Activated CD8-positive, alpha-beta memory T cell treated with anti-CD3 and anti-CD28 coated beads for 36 hours (primary cell): ENCODE measurements at regions not wholly inside any gene's neighbourhood (a gene's known extent, or its start where the extent isn't known, plus 50 kb on each side); places are given as distances from the start of the nearest gene placed in this dataset.

Experiments
- CTCF ChIA-PET: fragments of 350-600 bp; sonication (Branson Sonifier 250); formaldehyde crosslinking; loops from one replicate; lab custom pipeline; 2021; ENCODE audit warnings: antibody characterized with exemption; lab: Charles Lee
- POLR2A ChIA-PET: fragments of 350-600 bp; sonication (Branson Sonifier 250); formaldehyde crosslinking; loops from one replicate; lab custom pipeline; 2021; ENCODE audit warnings: antibody characterized with exemption; lab: Charles Lee

GRCh38 chr16:73326770-73327470 is 279.0 kb upstream of the ZFHX3 start:
- ChIA-PET CTCF (no interaction called here), POLR2A (no interaction called here)

DNA sequence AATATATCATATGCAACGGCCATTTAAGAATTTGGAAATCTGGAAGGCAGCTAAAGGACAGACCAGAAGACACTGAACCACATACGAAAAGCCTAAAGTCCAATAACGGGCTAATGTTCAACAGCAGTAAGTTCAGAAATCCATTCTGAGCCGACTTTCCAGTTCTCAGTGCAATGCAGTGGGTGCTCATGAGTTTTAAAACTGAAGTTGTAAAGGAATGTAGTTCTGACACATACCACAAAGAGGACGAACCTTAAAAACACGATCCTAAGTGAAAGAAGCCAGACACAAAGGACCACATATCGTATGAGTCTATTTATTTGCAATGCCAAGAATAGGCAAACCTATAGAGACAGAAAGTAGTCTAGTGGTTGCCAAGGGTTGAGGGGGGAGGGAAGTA is 278.3 kb upstream of the ZFHX3 start:
- POLR2A ChIA-PET, result no interaction called here
- CTCF ChIA-PET, result no interaction called here

- POLR2A ChIA-PET, result no interaction called here
- CTCF ChIA-PET, result no interaction called here
Observed at GRCh38 chr16:73323880-73324279, 276.0 kb upstream of the ZFHX3 start.

DNA sequence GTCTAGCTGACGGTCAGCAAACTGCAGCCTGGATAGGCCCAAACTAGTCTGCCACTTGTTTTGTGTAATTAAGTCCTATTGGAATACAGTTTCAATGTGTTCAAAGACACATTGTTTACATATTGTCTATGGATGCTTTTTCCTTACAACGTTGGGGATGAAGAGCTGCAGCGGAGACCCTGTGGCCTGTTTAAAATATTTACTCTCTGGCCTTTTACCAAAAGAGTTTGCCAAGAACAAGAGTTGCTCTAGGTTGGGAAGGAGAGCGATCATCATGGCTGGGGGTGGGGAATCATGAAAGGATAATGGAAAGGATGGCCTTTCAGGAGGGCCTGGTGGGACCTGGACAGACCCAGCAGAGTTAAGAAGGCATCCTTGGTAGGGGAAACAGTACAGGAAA is 274.9 kb upstream of the ZFHX3 start:
- CTCF ChIA-PET, result no interaction called here
- POLR2A ChIA-PET, result no interaction called here

DNA sequence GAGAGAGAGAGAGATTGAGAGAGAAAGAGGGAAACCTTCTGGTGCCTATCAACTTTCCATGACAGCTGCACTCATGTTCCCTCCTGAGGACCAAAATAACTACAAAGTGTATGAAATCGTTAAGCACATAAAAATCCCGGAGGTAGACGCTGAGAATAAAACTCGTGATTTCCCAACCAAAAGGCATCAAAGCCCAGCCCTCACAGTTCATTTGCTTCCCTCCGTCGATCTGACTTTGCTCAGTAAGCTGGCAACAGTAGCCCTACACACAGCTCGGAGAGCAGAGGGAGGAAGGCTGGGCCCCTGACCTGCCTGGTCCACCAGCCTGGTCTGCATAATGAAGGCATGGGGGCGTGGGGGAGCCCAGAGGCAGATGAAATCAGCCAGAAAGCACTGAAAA is 273.9 kb upstream of the ZFHX3 start:
- ChIA-PET CTCF (no interaction called here), POLR2A (no interaction called here)

DNA sequence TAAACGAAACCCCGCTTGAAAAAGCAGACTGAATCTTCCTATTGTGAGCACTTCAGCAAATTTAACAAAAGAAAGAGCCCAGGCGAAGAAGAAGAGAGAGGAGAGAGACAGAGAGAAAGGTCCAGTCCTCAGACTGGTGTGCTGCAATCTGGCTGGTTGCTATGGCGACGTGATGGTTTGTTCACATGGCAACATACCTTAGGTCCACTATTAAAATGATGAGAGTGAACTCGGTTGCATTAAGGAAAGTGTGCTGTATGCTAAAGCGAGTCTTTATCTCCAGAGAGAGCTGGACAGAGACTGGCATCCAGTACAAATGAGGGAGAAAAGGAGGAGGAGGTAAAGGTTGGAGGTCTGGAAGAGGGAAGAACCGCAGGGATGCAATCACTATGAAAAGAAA is 271.8 kb upstream of the ZFHX3 start:
- POLR2A ChIA-PET, result no interaction called here
- CTCF ChIA-PET, result no interaction called here

GRCh38 chr16:73319261-73319660 is 271.3 kb upstream of the ZFHX3 start:
- ChIA-PET CTCF (no interaction called here), POLR2A (no interaction called here)

DNA sequence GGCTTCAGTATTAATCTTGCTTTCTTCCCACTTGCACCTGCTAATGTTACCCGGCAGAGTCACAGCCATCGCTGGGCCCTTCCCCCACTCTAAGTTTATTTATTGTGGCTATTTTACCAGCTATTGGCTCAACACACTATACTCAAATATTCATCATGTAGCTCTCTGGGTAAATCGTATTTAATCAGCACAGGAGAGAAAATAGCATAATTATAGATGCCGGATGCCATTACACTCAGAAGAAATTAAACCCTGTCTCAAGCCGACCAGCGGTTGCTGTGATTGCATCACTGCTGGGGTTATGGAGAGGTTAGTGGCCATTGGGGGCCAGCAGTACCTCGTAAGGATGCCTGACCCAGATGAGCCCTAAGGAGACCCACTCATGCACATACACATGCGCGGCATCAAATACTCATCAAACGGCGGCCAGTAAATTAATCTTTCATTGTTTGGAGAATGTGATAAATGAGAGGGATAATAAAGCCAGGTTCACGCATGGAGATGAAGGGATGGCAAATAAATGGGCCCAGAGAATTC is 269.5 kb upstream of the ZFHX3 start:
- ChIA-PET POLR2A (no interaction called here), CTCF (interaction anchor here (0.5 kb wide), 1 partner anchor 50 kb away, joined by 4 read pairs; no protein-coding TSS in a partner anchor)

DNA sequence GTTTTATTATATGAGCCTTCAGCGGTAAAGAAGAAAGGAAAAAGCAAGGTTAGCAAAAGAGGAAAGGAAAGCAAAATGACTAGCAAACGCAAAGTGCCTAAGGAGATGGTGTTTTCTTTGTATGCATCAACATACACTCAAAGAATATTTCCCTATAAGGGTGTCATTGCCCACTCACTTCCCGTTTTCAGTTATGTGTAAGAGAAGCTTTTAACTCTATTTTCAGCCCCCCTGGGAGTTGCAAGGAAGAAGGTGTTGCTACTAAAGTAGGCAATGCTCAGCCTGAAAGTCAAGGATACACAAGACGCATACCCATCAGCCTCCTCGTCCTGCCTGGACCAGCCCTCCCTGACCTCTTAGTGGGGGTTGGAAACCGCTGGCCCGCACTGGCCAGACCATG is 267.7 kb upstream of the ZFHX3 start:
- ChIA-PET POLR2A (no interaction called here), CTCF (no interaction called here)

DNA sequence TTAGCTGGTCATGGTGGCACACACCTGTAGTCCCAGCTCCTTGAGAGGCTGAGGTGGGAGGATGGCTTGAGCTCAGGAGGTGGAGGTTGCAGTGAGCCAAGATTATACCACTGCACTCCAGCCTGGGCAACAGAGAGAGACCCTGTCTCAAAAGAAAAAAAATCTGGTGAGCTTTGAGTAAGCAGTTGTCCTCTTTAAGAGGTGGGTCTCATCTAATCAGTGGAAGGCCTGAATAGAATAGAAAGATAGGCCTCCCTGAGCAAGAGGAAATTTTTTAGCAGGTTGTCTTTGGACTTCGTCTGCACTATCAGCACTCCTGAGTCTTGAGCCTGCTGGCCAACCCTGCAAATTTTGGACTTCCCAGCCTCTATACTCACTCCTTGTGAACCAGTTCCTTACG is 266.0 kb upstream of the ZFHX3 start:
- POLR2A ChIA-PET, result no interaction called here

GRCh38 chr16:73311857-73312723 is 264.2 kb upstream of the ZFHX3 start:
- ChIA-PET CTCF (no interaction called here), POLR2A (no interaction called here)

More for the DNA sequence above, 266.0 kb upstream of the ZFHX3 start:
- CTCF ChIA-PET, result interaction anchor here (0.5 kb wide), 1 partner anchor 185 kb away, joined by 4 read pairs; no protein-coding TSS in a partner anchor

DNA sequence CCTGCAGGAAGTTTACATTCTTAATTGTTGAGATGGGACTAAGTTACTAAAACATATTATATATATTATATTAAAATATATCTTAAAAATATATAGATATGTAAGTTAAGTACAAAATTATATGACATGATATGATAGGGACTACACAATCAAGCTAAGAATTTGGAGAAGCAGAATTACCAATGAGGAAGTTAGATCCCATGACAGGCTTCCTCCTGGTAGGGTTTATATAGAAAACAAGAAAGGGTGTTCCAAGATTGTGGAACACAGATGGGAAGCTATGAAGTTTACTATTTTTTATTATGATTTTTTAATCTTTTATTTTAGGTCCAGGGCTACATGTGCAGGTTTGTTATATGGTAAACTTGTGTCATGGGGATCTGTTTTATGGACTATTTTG is 260.8 kb upstream of the ZFHX3 start:
- CTCF ChIA-PET, result no interaction called here
- POLR2A ChIA-PET, result no interaction called here

DNA sequence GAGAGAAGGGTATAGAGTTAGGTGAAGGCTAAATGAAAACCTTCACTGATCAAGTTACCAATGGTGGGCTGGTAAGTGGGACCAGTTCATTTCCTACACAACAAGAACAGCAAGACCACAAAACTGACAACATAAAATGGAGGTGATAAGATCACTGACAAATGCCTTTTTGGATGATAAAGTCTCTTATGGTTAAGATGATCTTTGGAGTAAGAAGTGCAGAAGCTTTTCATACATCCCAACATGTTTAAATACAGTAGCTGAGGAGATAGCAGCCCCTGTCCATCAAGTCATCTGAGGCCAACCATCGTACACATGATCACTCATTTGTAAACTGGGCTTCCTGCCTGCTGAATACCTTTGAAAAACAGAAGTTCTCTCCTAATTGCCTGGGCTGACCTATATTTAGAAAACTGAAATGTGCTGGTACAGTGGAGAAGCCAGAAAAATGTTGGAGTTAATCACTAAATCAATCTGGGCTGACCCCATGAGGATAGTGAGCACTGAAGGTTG is 259.0 kb upstream of the ZFHX3 start:
- CTCF ChIA-PET, result no interaction called here
- POLR2A ChIA-PET, result no interaction called here

DNA sequence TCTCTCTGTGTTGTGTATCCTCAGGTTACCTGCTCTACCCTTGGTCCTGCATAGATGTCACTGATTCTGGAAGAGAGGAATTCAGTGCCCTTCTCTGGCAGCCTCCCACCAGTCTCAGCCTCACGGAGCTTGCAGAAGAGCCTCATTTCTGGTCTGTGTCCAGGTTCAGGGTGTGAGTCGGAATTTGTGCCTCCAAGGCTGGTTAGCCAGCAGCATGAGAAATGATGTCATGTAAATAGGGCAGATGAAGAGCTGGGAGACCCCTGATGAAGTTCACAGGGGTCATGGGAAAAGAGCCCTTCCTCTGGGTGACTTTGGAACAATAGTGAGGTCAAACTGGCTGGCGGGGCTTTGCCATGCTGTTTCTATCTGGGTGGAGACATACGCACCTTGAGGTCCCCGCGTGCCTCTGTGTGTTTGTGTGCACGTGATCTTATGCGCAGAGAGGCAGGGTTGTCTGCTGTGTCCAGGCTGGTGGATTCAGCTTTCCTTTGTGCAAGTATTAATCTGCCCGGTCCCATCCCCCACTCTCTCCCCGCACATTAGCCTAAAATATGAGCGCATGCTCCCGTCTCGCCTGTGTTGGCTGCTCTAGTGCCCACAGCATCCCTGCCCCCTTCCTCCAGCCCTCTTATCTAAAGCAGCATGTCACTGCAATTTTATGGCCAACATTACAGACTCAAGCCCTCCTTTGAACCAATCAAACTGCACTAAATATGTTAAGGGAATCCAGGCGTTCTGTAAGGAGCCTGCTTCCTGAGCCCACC is 256.3 kb upstream of the ZFHX3 start:
- POLR2A ChIA-PET, result no interaction called here
- CTCF ChIA-PET, result no interaction called here

GRCh38 chr16:73302942-73303341 is 255.0 kb upstream of the ZFHX3 start:
- POLR2A ChIA-PET, result no interaction called here
- CTCF ChIA-PET, result no interaction called here

DNA sequence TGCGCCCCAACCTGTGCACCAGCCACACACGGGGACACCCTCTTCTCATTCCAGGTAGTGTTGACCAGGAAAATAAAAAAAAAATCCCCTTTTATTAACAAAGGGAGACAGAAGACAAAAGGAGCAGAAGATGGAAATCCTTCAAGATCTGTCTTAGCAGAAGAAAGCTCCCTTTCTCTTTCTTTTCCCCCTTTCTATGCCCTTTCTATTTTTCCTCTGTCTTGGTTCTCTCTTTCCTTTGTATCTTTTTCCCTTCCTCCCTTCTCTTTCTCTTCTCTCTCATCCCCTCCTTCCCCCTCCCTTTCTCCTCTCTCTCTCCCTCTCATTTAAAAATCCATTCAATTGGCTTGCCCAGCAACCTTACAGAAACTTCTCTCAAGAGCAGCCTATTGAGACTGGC is 254.1 kb upstream of the ZFHX3 start:
- POLR2A ChIA-PET, result no interaction called here
- CTCF ChIA-PET, result no interaction called here

- CTCF ChIA-PET, result no interaction called here
- POLR2A ChIA-PET, result no interaction called here
Observed at GRCh38 chr16:73299346-73299745, 251.4 kb upstream of the ZFHX3 start.

DNA sequence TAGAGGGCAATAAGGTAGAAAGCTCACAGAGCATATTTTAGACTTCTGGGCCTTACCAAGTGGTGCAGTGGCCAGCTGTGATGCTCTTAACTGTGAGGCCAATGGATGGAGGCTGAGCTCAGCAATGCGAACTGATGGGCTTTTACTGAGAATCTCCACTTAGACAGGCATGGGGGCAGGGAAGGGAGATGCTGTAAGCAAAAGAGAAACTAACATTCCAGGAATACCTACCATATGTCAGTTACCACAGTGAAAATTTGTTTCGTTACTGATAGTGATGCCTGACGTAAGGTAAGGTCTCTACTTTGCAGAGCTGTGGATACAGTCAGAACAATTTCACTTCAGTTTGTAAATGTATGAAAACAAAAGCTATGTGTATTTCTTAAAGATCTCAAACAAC is 250.6 kb upstream of the ZFHX3 start:
- POLR2A ChIA-PET, result no interaction called here
- CTCF ChIA-PET, result no interaction called here

GRCh38 chr16:73290258-73290657 is 242.3 kb upstream of the ZFHX3 start:
- ChIA-PET POLR2A (no interaction called here), CTCF (no interaction called here)

GRCh38 chr16:73289232-73289631 is 241.3 kb upstream of the ZFHX3 start:
- POLR2A ChIA-PET, result no interaction called here
- CTCF ChIA-PET, result no interaction called here
